ENCODE measurements at regions not wholly inside any gene's neighbourhood (a gene's known extent, or its start where the extent isn't known, plus 50 kb on each side); places are given as distances from the start of the nearest gene placed in this dataset.

- DNase-seq (ENCODE audit: extremely low read depth in 1 of 11, low read depth in 9 of 11, low spot score in 4 of 11) = no peak
Measured at GRCh38 chr18:40037356-40037755, 1917.7 kb upstream of the PIK3C3 start.

- no peak for DNase-seq (ENCODE audit: extremely low read depth in 1 of 11, low read depth in 9 of 11, low spot score in 4 of 11)
Measured at GRCh38 chr18:40036861-40037260, 1918.2 kb upstream of the PIK3C3 start.

GRCh38 chr18:40035966-40036365 lies 1919.1 kb upstream of the PIK3C3 start:
- DNase-seq (ENCODE audit: extremely low read depth in 1 of 11, low read depth in 9 of 11, low spot score in 4 of 11) = no peak

GRCh38 chr18:40032076-40032475 lies 1923.0 kb upstream of the PIK3C3 start:
- DNase-seq (ENCODE audit: extremely low read depth in 1 of 11, low read depth in 9 of 11, low spot score in 4 of 11) = no peak

- DNase-seq (ENCODE audit: extremely low read depth in 1 of 11, low read depth in 9 of 11, low spot score in 4 of 11) = no peak
Measured at GRCh38 chr18:40031435-40031834, 1923.6 kb upstream of the PIK3C3 start.

GRCh38 chr18:40019797-40020392 lies 1935.1 kb upstream of the PIK3C3 start:
- DNase-seq (ENCODE audit: extremely low read depth in 1 of 11, low read depth in 9 of 11, low spot score in 4 of 11) = no peak

- no peak for DNase-seq (ENCODE audit: extremely low read depth in 1 of 11, low read depth in 9 of 11, low spot score in 4 of 11)
Measured at GRCh38 chr18:40018266-40018665, 1936.8 kb upstream of the PIK3C3 start.

- DNase-seq (ENCODE audit: extremely low read depth in 1 of 11, low read depth in 9 of 11, low spot score in 4 of 11) = no peak
Measured at GRCh38 chr18:40017021-40017420, 1938.0 kb upstream of the PIK3C3 start.

- no peak for DNase-seq (ENCODE audit: extremely low read depth in 1 of 11, low read depth in 9 of 11, low spot score in 4 of 11)
Measured at GRCh38 chr18:40016405-40016804, 1938.6 kb upstream of the PIK3C3 start.

GRCh38 chr18:40013001-40013609 lies 1941.9 kb upstream of the PIK3C3 start:
- DNase-seq (ENCODE audit: extremely low read depth in 1 of 11, low read depth in 9 of 11, low spot score in 4 of 11) = no peak

- no peak for DNase-seq (ENCODE audit: extremely low read depth in 1 of 11, low read depth in 9 of 11, low spot score in 4 of 11)
Measured at GRCh38 chr18:40011201-40011600, 1943.8 kb upstream of the PIK3C3 start.

GRCh38 chr18:40006634-40007033 lies 1948.4 kb upstream of the PIK3C3 start:
- DNase-seq (ENCODE audit: extremely low read depth in 1 of 11, low read depth in 9 of 11, low spot score in 4 of 11) = no peak

- no peak for DNase-seq (ENCODE audit: extremely low read depth in 1 of 11, low read depth in 9 of 11, low spot score in 4 of 11)
Measured at GRCh38 chr18:40004246-40004645, 1950.8 kb upstream of the PIK3C3 start.

GRCh38 chr18:39998317-39998716 lies 1956.7 kb upstream of the PIK3C3 start:
- DNase-seq (ENCODE audit: extremely low read depth in 1 of 11, low read depth in 9 of 11, low spot score in 4 of 11) = no peak

- DNase-seq (ENCODE audit: extremely low read depth in 1 of 11, low read depth in 9 of 11, low spot score in 4 of 11) = no peak
Measured at GRCh38 chr18:39994498-39994897, 1960.5 kb upstream of the PIK3C3 start.

- no peak for DNase-seq (ENCODE audit: extremely low read depth in 1 of 11, low read depth in 9 of 11, low spot score in 4 of 11)
Measured at GRCh38 chr18:39991696-39992265, 1963.3 kb upstream of the PIK3C3 start.

GRCh38 chr18:39990540-39990939 lies 1964.5 kb upstream of the PIK3C3 start:
- no peak for DNase-seq (ENCODE audit: extremely low read depth in 1 of 11, low read depth in 9 of 11, low spot score in 4 of 11)

- no peak for DNase-seq (ENCODE audit: extremely low read depth in 1 of 11, low read depth in 9 of 11, low spot score in 4 of 11)
Measured at GRCh38 chr18:39976771-39977170, 1978.3 kb upstream of the PIK3C3 start.

- no peak for DNase-seq (ENCODE audit: extremely low read depth in 1 of 11, low read depth in 9 of 11, low spot score in 4 of 11)
Measured at GRCh38 chr18:39972521-39972920, 1982.5 kb upstream of the PIK3C3 start.

- no peak for DNase-seq (ENCODE audit: extremely low read depth in 1 of 11, low read depth in 9 of 11, low spot score in 4 of 11)
Measured at GRCh38 chr18:39969803-39970494, 1985.1 kb upstream of the PIK3C3 start.
